Keratinocyte (primary cell): ENCODE measurements at regions not wholly inside any gene's neighbourhood (a gene's known extent, or its start where the extent isn't known, plus 50 kb on each side); places are given as distances from the start of the nearest gene placed in this dataset.
"Not testable (repeated sequence)": the region's sequence is repeated elsewhere in the genome, so short reads cannot be mapped to it uniquely, and the experiment has no call there.

Source experiments
- CTCF ChIP-seq, 3 experiments: IDR thresholded peaks in 1 of 3; conservative IDR thresholded peaks in 1 of 3; optimal IDR thresholded peaks in 1 of 3; 2 replicates in 2 of 3; 3 replicates in 1 of 3; pipeline versions ENCODE3 to v1.5.1; 2011; ENCODE audit warnings: low read length in 3 of 3, mild to moderate bottlenecking in 3 of 3, moderate library complexity in 2 of 3, control low read depth in 1 of 3, inconsistent platforms in 1 of 3; ENCODE audit not compliant: insufficient read depth in 2 of 3; ENCODE audit errors: extremely low read depth in 1 of 3
- EZH2 ChIP-seq: IDR thresholded peaks from one replicate; pipeline ENCODE4 v1.6.1; 2012; ENCODE audit warnings: inconsistent platforms, mild to moderate bottlenecking, low read length, moderate library complexity

DNA sequence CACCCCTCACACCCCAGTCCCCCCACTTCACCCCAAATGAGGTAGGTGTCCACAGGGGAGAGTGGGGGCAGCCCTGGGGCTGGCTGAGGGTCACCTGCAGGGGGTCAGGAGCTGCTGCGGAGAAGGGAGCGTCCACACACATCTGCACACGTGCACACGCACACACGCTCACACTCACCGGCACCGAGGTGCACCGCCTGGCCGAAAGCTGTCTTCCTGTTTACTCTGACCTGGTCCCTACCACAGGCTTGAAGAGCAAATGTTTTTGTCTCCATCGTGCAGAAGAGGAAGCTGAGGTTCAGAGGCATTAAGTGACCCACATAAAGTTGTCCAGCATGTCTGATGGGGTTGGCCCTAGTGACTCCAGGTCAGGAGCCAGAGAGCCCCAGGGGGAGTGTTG, 4382.1 kb upstream of the TPTE start:
- TF ChIP-seq CTCF (optimal IDR thresholded peaks at IDR 0.05 in 1 of 3, IDR thresholded peaks at IDR 0.05 in 1 of 3, conservative IDR thresholded peaks at IDR 0.05 in 1 of 3; ENCODE audit: extremely low read depth in 1 of 3, insufficient read depth in 2 of 3, low read length in 3 of 3); EZH2: not testable (repeated sequence)
